ENCODE measurements at regions not wholly inside any gene's neighbourhood (a gene's known extent, or its start where the extent isn't known, plus 50 kb on each side); places are given as distances from the start of the nearest gene placed in this dataset.

DNA sequence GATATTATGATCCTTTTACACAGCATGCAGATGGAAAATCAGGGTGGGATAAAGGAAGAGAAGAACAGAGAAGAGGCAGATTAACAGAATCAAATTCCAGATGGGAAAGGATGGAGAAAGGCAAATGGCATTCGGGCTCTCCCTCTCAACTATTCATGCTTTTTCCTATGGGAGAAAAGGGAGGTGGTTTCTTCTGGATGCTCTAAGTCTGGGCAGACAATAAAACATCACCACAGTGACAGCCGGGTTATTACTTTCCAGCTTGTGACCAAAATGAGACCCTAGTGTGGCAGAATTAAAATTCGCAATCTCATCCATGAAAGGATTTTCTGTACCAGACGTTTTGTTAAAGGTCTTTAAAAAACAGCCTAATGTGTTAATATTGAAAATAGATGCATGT, 440.7 kb downstream of the RND3 start:
- intact Hi-C loops (cut with DNase I): no loop called here
- WGBS, 3 donors: 81 to 90% (median 87%) methylated on average over 4 of the region's 4 CpGs

DNA sequence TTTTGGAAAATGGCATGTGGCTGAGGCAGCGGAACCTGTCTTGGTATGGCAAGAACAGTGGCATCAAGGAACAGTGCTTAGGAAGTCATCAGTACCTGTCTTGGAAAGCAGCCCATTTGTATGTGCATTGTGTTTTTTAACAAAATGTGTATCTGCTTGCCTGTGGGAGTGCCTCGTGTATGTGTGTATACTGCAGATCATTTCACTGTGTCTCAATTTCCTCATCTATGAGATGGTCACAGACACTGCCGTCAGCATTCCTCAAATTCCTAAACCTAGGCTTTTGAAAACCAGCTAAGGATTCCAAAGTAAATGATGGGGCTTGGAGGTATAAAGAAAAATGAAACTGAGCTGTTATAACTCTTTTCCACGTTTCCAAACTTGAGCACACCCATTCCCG, 441.3 kb downstream of the RND3 start:
- WGBS, 3 donors: 70 to 79% (median 77%) methylated on average over 5 of the region's 5 CpGs

More for the DNA sequence above, 440.7 kb downstream of the RND3 start:
- TF ChIP-seq, protein P1, sequence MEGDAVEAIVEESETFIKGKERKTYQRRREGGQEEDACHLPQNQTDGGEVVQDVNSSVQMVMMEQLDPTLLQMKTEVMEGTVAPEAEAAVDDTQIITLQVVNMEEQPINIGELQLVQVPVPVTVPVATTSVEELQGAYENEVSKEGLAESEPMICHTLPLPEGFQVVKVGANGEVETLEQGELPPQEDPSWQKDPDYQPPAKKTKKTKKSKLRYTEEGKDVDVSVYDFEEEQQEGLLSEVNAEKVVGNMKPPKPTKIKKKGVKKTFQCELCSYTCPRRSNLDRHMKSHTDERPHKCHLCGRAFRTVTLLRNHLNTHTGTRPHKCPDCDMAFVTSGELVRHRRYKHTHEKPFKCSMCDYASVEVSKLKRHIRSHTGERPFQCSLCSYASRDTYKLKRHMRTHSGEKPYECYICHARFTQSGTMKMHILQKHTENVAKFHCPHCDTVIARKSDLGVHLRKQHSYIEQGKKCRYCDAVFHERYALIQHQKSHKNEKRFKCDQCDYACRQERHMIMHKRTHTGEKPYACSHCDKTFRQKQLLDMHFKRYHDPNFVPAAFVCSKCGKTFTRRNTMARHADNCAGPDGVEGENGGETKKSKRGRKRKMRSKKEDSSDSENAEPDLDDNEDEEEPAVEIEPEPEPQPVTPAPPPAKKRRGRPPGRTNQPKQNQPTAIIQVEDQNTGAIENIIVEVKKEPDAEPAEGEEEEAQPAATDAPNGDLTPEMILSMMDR (IDR thresholded peaks at IDR 0.05): no peak
- no peak for TF ChIP-seq POLR2A (IDR thresholded peaks at IDR 0.05)
- TF ChIP-seq EP300 (IDR thresholded peaks at IDR 0.05): no peak
- H3K27me3 ChIP-seq: no peaks in the 10 kb centered on the region
- no peaks in the 10 kb centered on the region for H3K9me3 ChIP-seq
- no peak overlapping the region for H3K4me3 ChIP-seq
- no peaks in the 10 kb centered on the region for H3K4me1 ChIP-seq (ENCODE audit: insufficient read depth)
- H3K36me3 ChIP-seq: no peaks in the 10 kb centered on the region
- no peak for DNase-seq
- H3K27ac ChIP-seq: no peak overlapping the region

DNA sequence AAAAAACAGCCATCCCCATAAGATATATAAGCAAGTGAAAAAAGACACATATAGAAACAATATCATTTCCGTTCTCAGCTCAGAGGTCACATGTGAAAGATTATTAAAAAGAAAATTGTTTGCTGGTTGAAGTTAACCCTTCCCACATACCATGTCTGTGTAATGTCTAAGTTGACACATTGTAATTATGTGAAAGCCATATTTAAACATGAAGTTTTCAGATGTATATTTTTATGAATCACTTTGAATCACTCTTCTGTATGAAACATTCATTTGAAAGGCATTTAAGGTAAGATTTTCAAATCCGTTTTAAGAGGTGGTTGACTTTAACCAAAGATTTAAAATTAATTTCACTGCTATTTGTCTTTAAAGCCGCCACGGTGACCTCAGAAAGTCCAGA, 441.9 kb downstream of the RND3 start:
- DNase-seq: no peak
- H3K9me3 ChIP-seq: no peaks in the 10 kb centered on the region
- WGBS, 3 donors: 88 to 90% (median 89%) methylated on average over 4 of the region's 4 CpGs
- no peaks in the 10 kb centered on the region for H3K27me3 ChIP-seq
- TF ChIP-seq POLR2A (IDR thresholded peaks at IDR 0.05): no peak
- TF ChIP-seq EP300 (IDR thresholded peaks at IDR 0.05): no peak
- TF ChIP-seq, protein P1 (IDR thresholded peaks at IDR 0.05): no peak
- H3K36me3 ChIP-seq: no peaks in the 10 kb centered on the region
- no peak overlapping the region for H3K4me3 ChIP-seq
- H3K4me1 ChIP-seq (ENCODE audit: insufficient read depth): no peaks in the 10 kb centered on the region
- intact Hi-C loops (cut with DNase I): no loop called here
- no peak overlapping the region for H3K27ac ChIP-seq

More for the DNA sequence above, 441.3 kb downstream of the RND3 start:
- DNase-seq: no peak
- intact Hi-C loops (cut with DNase I): no loop called here
- no peaks in the 10 kb centered on the region for H3K27me3 ChIP-seq
- no peaks in the 10 kb centered on the region for H3K36me3 ChIP-seq
- no peak overlapping the region for H3K27ac ChIP-seq
- no peak overlapping the region for H3K4me3 ChIP-seq
- TF ChIP-seq, protein P1 (IDR thresholded peaks at IDR 0.05): no peak
- TF ChIP-seq EP300 (IDR thresholded peaks at IDR 0.05): no peak
- TF ChIP-seq POLR2A (IDR thresholded peaks at IDR 0.05): no peak
- no peaks in the 10 kb centered on the region for H3K4me1 ChIP-seq (ENCODE audit: insufficient read depth)
- H3K9me3 ChIP-seq: no peaks in the 10 kb centered on the region

DNA sequence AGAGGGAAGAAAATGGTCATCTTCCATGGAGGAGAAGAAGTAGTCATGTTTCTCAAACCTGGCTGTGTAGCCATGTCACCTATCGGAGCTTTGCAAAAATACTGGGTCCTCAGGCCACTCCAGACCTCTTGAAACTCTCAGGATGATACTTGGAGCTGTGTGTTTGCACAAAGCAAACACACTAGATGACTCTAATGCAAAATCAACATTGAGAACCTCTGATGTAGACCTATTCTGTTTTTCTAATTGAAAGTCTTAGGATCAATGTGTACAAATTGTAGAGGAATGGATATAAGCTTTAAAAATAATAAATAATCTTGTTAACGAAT, 444.3 kb downstream of the RND3 start:
- H3K36me3 ChIP-seq: no peaks in the 10 kb centered on the region
- H3K4me3 ChIP-seq: no peak overlapping the region
- no peak for DNase-seq
- H3K4me1 ChIP-seq (ENCODE audit: insufficient read depth): no peaks in the 10 kb centered on the region
- TF ChIP-seq EP300 (IDR thresholded peaks at IDR 0.05) (no peak), POLR2A (IDR thresholded peaks at IDR 0.05) (no peak)
- TF ChIP-seq, protein P1 (IDR thresholded peaks at IDR 0.05): no peak
- 54 to 59% (median 54%) methylated on average over 2 of the region's 2 CpGs for WGBS, 3 donors
- no peak overlapping the region for H3K27ac ChIP-seq
- intact Hi-C loops (cut with DNase I): no loop called here
- no peaks in the 10 kb centered on the region for H3K9me3 ChIP-seq
- H3K27me3 ChIP-seq: no peaks in the 10 kb centered on the region
